ENCODE measurements at regions not wholly inside any gene's neighbourhood (a gene's known extent, or its start where the extent isn't known, plus 50 kb on each side); places are given as distances from the start of the nearest gene placed in this dataset.
"Not testable (repeated sequence)": the region's sequence is repeated elsewhere in the genome, so short reads cannot be mapped to it uniquely, and the experiment has no call there.

GRCh38 chr2:138307099-138307498 lies 194.5 kb upstream of the SPOPL start:
- intact Hi-C loops (cut with DNase I) = no loop called here
- no peak for TF ChIP-seq CTCF (IDR thresholded peaks at IDR 0.05; ENCODE audit: borderline replicate concordance, extremely low read depth, insufficient read depth)

GRCh38 chr2:138309760-138310159 lies 191.8 kb upstream of the SPOPL start:
- Histone ChIP-seq H3K36me3 (ENCODE audit: control insufficient read depth in 2 of 3, insufficient read depth in 3 of 3, low read length in 3 of 3) (no peaks in the 10 kb centered on the region), H3K27ac (ENCODE audit: low read depth in 2 of 2, low read length in 2 of 2) (no peak overlapping the region), H3K9ac (ENCODE audit: low read length in 3 of 3) (no peak overlapping the region), H3K4me1 (ENCODE audit: control insufficient read depth in 2 of 3, insufficient read depth in 2 of 3, low read depth in 1 of 3, low read length in 3 of 3) (no peaks in the 10 kb centered on the region), H3K27me3 (ENCODE audit: control insufficient read depth, insufficient read depth, low read length) (no peaks in the 10 kb centered on the region), H3K4me3 (ENCODE audit: low read length in 3 of 3) (no peak overlapping the region), H3K9me3 (ENCODE audit: control insufficient read depth in 2 of 3, insufficient read depth in 1 of 3, low read length in 3 of 3) (no peaks in the 10 kb centered on the region)
- TF ChIP-seq CTCF (IDR thresholded peaks at IDR 0.05; ENCODE audit: borderline replicate concordance, extremely low read depth, insufficient read depth) = no peak
- intact Hi-C loops (cut with DNase I) = no loop called here
- DNase-seq = no peak
- no peak for FAIRE-seq

More at GRCh38 chr2:138307099-138307498, 194.5 kb upstream of the SPOPL start:
- H3K4me1 ChIP-seq (ENCODE audit: control insufficient read depth in 2 of 3, insufficient read depth in 2 of 3, low read depth in 1 of 3, low read length in 3 of 3) = no peaks in the 10 kb centered on the region
- no peak overlapping the region for H3K27ac ChIP-seq (ENCODE audit: low read depth in 2 of 2, low read length in 2 of 2)
- DNase-seq (no peak), FAIRE-seq (no peak)
- no peaks in the 10 kb centered on the region for H3K27me3 ChIP-seq (ENCODE audit: control insufficient read depth, insufficient read depth, low read length)
- H3K4me3 ChIP-seq (ENCODE audit: low read length in 3 of 3) = no peak overlapping the region
- H3K36me3 ChIP-seq (ENCODE audit: control insufficient read depth in 2 of 3, insufficient read depth in 3 of 3, low read length in 3 of 3) = no peaks in the 10 kb centered on the region
- H3K9me3 ChIP-seq (ENCODE audit: control insufficient read depth in 2 of 3, insufficient read depth in 1 of 3, low read length in 3 of 3) = no peaks in the 10 kb centered on the region
- H3K9ac ChIP-seq (ENCODE audit: low read length in 3 of 3) = no peak overlapping the region

GRCh38 chr2:138312061-138312460 lies 189.5 kb upstream of the SPOPL start:
- Histone ChIP-seq H3K9me3 (ENCODE audit: control insufficient read depth in 2 of 3, insufficient read depth in 1 of 3, low read length in 3 of 3) (no peaks in the 10 kb centered on the region), H3K27ac (ENCODE audit: low read depth in 2 of 2, low read length in 2 of 2) (no peak overlapping the region), H3K9ac (ENCODE audit: low read length in 3 of 3) (no peak overlapping the region), H3K4me1 (ENCODE audit: control insufficient read depth in 2 of 3, insufficient read depth in 2 of 3, low read depth in 1 of 3, low read length in 3 of 3) (no peaks in the 10 kb centered on the region), H3K36me3 (ENCODE audit: control insufficient read depth in 2 of 3, insufficient read depth in 3 of 3, low read length in 3 of 3) (no peaks in the 10 kb centered on the region), H3K27me3 (ENCODE audit: control insufficient read depth, insufficient read depth, low read length) (no peaks in the 10 kb centered on the region), H3K4me3 (ENCODE audit: low read length in 3 of 3) (no peak overlapping the region)
- DNase-seq = no peak
- intact Hi-C loops (cut with DNase I) = no loop called here
- TF ChIP-seq CTCF (IDR thresholded peaks at IDR 0.05; ENCODE audit: borderline replicate concordance, extremely low read depth, insufficient read depth) = no peak
- no peak for FAIRE-seq

GRCh38 chr2:138315619-138316018 lies 186.0 kb upstream of the SPOPL start:
- DNase-seq; H3K27me3 ChIP-seq (ENCODE audit: control insufficient read depth, insufficient read depth, low read length); H3K4me1 ChIP-seq (ENCODE audit: control insufficient read depth in 2 of 3, insufficient read depth in 2 of 3, low read depth in 1 of 3, low read length in 3 of 3); H3K9ac ChIP-seq (ENCODE audit: low read length in 3 of 3); H3K4me3 ChIP-seq (ENCODE audit: low read length in 3 of 3); intact Hi-C loops (cut with DNase I); H3K36me3 ChIP-seq (ENCODE audit: control insufficient read depth in 2 of 3, insufficient read depth in 3 of 3, low read length in 3 of 3); FAIRE-seq; H3K9me3 ChIP-seq (ENCODE audit: control insufficient read depth in 2 of 3, insufficient read depth in 1 of 3, low read length in 3 of 3); H3K27ac ChIP-seq (ENCODE audit: low read depth in 2 of 2, low read length in 2 of 2): not testable (repeated sequence)
